ENCODE measurements at regions not wholly inside any gene's neighbourhood (a gene's known extent, or its start where the extent isn't known, plus 50 kb on each side); places are given as distances from the start of the nearest gene placed in this dataset.

GRCh38 chr3:5540532-5540931 lies 353.0 kb downstream of the EDEM1 start:
- TF ChIP-seq CTCF (IDR thresholded peaks at IDR 0.05): no peak
- no peak for TF ChIP-seq POLR2A (IDR thresholded peaks at IDR 0.05)
- TF ChIP-seq POLR2AphosphoS5 (IDR thresholded peaks at IDR 0.05): no peak
